ENCODE measurements at regions not wholly inside any gene's neighbourhood (a gene's known extent, or its start where the extent isn't known, plus 50 kb on each side); places are given as distances from the start of the nearest gene placed in this dataset.
"Not testable (repeated sequence)": the region's sequence is repeated elsewhere in the genome, so short reads cannot be mapped to it uniquely, and the experiment has no call there.

DNA sequence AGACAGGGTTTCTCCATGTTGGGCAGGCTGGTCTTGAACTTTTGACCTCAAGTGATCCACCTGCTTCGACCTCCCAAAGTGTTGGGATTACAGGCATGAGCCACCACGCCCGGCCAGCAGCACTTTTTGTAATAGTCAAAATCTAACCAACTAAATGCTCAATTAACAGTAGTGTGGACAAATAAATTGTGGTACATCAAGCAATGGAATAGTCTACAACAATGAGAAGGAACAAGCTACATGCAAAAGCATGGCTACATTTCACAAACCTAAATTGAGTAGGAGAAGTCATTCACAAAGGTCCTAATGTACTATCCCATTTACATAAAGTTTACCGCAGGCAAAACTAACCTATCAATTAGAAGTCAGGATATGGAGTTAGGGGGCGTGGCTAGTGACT is 227.4 kb downstream of the USP22 start:
- BruUV-seq (replicated peaks); H3K9me3 ChIP-seq (ENCODE audit: low read length); H3K4me2 ChIP-seq (ENCODE audit: low read length); H3K4me1 ChIP-seq (ENCODE audit: insufficient read depth, low read length); DNase-seq; H3K79me2 ChIP-seq (ENCODE audit: low read length); H3K9me2 ChIP-seq (replicated peaks; ENCODE audit: low read length); H2AFZ ChIP-seq (ENCODE audit: low read length); ATAC-seq; H3K27me3 ChIP-seq (ENCODE audit: low read length); CTCF ChIA-PET; H3K27ac ChIP-seq (ENCODE audit: low read length); H3F3A ChIP-seq (ENCODE audit: low read length, unreplicated experiment); H4K20me1 ChIP-seq (ENCODE audit: low read length); H3K4me3 ChIP-seq (ENCODE audit: low read length); H3K9ac ChIP-seq (ENCODE audit: low read length); H3K36me3 ChIP-seq (ENCODE audit: low read depth, low read length); intact Hi-C loops (cut with micrococcal nuclease): not testable (repeated sequence)
- POLR2A ChIA-PET (ENCODE audit: unreplicated experiment): interaction anchor here (0.5 kb wide), 1 partner anchor 13 kb away, joined by 3 read pairs; no protein-coding TSS in a partner anchor

DNA sequence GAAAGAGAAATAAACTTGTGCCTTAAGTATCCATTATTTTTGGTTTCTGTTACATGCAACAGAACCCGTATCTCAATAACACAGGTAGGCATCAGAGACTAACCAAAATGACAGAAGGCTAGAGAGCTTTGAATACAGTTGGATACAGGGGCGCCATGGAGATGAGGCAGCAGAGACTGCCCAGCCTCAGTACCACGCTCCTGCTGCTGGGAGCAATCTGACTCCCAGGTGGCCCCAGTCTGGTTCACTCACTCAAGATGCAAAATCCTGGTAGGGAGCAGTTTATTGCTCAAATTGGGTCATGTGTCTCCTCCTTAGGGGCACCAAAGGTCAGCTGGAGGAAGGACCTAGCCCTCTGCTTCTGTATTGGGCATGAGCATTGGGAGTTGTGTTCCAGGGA is 218.9 kb downstream of the USP22 start:
- H3K9me2 ChIP-seq (replicated peaks; ENCODE audit: low read length): no peaks in the 10 kb centered on the region
- no peaks in the 10 kb centered on the region for H3K9me3 ChIP-seq (ENCODE audit: low read length)
- DNase-seq (no peak), ATAC-seq (no peak)
- no TSS peak for BruUV-seq (replicated peaks)
- POLR2A ChIA-PET (ENCODE audit: unreplicated experiment): no interaction called here
- no peak overlapping the region for H3K4me2 ChIP-seq (ENCODE audit: low read length)
- H3K4me1 ChIP-seq (ENCODE audit: insufficient read depth, low read length): no peaks in the 10 kb centered on the region
- H4K20me1 ChIP-seq (ENCODE audit: low read length): no peaks in the 10 kb centered on the region
- H2AFZ ChIP-seq (ENCODE audit: low read length): no peak overlapping the region
- H3K36me3 ChIP-seq (ENCODE audit: low read depth, low read length): no peaks in the 10 kb centered on the region
- no peak overlapping the region for H3K4me3 ChIP-seq (ENCODE audit: low read length)
- H3F3A ChIP-seq (ENCODE audit: low read length, unreplicated experiment): no peaks in the 10 kb centered on the region
- intact Hi-C loops (cut with micrococcal nuclease): no loop called here
- H3K9ac ChIP-seq (ENCODE audit: low read length): no peak overlapping the region
- no peaks in the 10 kb centered on the region for H3K79me2 ChIP-seq (ENCODE audit: low read length)
- H3K27me3 ChIP-seq (ENCODE audit: low read length): peaks cover 31% of the 10 kb centered on the region
- TF ChIP-seq EZH2phosphoT487 (IDR thresholded peaks at IDR 0.05; ENCODE audit: borderline replicate concordance, low read length) (no peak), EZH2 (IDR thresholded peaks at IDR 0.05; ENCODE audit: low read length, unreplicated experiment) (no peak)
- TF ChIP-seq, protein P1, sequence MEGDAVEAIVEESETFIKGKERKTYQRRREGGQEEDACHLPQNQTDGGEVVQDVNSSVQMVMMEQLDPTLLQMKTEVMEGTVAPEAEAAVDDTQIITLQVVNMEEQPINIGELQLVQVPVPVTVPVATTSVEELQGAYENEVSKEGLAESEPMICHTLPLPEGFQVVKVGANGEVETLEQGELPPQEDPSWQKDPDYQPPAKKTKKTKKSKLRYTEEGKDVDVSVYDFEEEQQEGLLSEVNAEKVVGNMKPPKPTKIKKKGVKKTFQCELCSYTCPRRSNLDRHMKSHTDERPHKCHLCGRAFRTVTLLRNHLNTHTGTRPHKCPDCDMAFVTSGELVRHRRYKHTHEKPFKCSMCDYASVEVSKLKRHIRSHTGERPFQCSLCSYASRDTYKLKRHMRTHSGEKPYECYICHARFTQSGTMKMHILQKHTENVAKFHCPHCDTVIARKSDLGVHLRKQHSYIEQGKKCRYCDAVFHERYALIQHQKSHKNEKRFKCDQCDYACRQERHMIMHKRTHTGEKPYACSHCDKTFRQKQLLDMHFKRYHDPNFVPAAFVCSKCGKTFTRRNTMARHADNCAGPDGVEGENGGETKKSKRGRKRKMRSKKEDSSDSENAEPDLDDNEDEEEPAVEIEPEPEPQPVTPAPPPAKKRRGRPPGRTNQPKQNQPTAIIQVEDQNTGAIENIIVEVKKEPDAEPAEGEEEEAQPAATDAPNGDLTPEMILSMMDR (conservative IDR thresholded peaks at IDR 0.05; ENCODE audit: low read depth, low read length): no peak
- H3K27ac ChIP-seq (ENCODE audit: low read length): no peak overlapping the region
- CTCF ChIA-PET: no interaction called here

DNA sequence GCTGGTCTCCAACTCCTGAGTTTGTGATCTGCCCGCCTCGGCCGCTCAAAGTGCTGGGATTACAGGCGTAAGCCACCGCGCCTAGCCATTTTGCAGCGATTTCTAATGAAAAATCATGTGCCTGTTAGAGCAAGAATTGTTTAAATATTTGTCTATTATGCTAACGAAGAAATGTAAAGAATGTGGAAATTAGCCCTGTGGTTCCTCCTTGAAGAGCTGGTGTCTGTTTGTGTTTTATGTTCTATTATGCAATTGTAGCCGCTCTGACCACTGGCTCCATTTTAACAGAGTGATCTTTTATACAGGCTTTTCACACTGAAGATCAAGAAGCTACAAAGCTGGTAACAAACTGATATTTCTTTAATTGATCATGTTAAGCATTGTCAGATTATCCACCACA is 217.3 kb downstream of the USP22 start:
- no peak overlapping the region for H3K27ac ChIP-seq (ENCODE audit: low read length)
- peaks cover 41% of the 10 kb centered on the region for H3K27me3 ChIP-seq (ENCODE audit: low read length)
- no peak overlapping the region for H3K4me2 ChIP-seq (ENCODE audit: low read length)
- POLR2A ChIA-PET (ENCODE audit: unreplicated experiment): no interaction called here
- no peaks in the 10 kb centered on the region for H3K9me3 ChIP-seq (ENCODE audit: low read length)
- no peaks in the 10 kb centered on the region for H4K20me1 ChIP-seq (ENCODE audit: low read length)
- H3K4me3 ChIP-seq (ENCODE audit: low read length): no peak overlapping the region
- H3K4me1 ChIP-seq (ENCODE audit: insufficient read depth, low read length): no peaks in the 10 kb centered on the region
- no peaks in the 10 kb centered on the region for H3K79me2 ChIP-seq (ENCODE audit: low read length)
- DNase-seq (no peak), ATAC-seq (no peak)
- no peak overlapping the region for H3K9ac ChIP-seq (ENCODE audit: low read length)
- no peak for TF ChIP-seq EZH2phosphoT487 (IDR thresholded peaks at IDR 0.05; ENCODE audit: borderline replicate concordance, low read length)
- CTCF ChIA-PET: no interaction called here
- intact Hi-C loops (cut with micrococcal nuclease): no loop called here
- no peak overlapping the region for H2AFZ ChIP-seq (ENCODE audit: low read length)
- BruUV-seq (replicated peaks): no TSS peak
- no peaks in the 10 kb centered on the region for H3F3A ChIP-seq (ENCODE audit: low read length, unreplicated experiment)
- H3K9me2 ChIP-seq (replicated peaks; ENCODE audit: low read length): no peaks in the 10 kb centered on the region
- no peaks in the 10 kb centered on the region for H3K36me3 ChIP-seq (ENCODE audit: low read depth, low read length)

DNA sequence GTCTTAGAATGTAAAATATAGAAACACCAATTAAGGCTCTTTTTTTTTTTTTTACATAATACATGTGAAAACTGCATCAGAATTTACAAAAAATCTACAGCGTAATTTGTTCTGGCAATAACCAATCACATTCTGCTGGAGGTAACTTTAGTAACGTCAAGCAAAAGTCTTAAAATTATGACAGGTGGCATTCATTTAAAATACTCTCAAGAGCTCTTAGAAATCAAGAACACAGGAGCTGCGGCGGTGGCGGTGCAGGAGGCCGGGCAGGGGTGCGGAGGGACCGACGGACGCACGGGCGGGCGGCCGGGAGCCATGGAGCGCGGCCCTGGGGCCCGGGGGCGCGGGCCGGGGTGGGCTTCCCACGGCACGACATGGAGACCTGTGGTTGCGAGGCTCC is 202.4 kb downstream of the USP22 start:
- H4K20me1 ChIP-seq (ENCODE audit: low read length); DNase-seq; H3K4me3 ChIP-seq (ENCODE audit: low read length); H3K9me2 ChIP-seq (replicated peaks; ENCODE audit: low read length); H3K9me3 ChIP-seq (ENCODE audit: low read length); H3K36me3 ChIP-seq (ENCODE audit: low read depth, low read length); BruUV-seq (replicated peaks); H3K4me1 ChIP-seq (ENCODE audit: insufficient read depth, low read length); H3K4me2 ChIP-seq (ENCODE audit: low read length); POLR2A ChIA-PET (ENCODE audit: unreplicated experiment); H3K9ac ChIP-seq (ENCODE audit: low read length); H2AFZ ChIP-seq (ENCODE audit: low read length); intact Hi-C loops (cut with micrococcal nuclease); H3K27ac ChIP-seq (ENCODE audit: low read length); H3F3A ChIP-seq (ENCODE audit: low read length, unreplicated experiment); CTCF ChIA-PET; H3K79me2 ChIP-seq (ENCODE audit: low read length); ATAC-seq: not testable (repeated sequence)
- H3K27me3 ChIP-seq (ENCODE audit: low read length): peaks cover 35% of the 10 kb centered on the region

DNA sequence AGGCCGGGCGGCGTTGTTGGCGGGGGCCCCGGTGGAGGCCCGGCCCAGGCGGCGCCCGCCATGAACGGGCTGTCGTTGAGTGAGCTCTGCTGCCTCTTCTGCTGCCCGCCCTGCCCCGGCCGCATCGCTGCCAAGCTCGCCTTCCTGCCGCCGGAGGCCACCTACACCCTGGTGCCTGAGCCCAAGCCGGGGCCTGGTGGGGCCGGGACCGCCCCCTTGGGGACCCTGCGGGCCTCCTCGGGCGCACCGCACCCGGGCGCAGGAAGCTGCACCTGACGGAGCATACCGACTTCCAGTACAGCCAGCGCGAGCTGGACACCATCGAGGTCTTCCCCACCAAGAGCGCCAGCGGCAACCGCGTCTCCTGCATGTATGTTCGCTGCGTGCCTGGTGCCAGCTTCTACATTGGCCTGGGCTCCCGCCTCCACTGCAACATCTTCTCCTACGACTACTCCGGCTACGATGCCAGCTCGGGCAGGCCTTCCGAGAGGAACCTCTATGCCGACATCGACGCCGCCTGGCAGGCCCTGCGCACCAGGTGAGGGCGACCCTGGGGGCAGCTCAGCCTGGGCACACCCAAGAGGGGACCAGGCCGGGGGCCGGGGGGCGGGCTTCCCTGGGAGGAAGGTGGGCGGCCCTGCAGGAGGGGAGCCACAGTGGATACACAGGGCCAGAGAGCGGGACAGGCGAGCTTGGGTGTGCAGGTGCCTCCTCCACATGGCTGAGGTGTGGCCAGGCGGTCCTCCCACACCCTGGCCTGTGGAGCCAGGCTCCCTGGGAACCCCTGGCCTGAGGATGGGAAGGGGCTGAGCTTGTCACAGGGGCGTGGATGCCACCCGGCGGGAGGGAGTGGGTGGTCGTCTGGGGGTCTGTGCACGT is 201.6 kb downstream of the USP22 start:
- H2AFZ ChIP-seq (ENCODE audit: low read length); H3K4me2 ChIP-seq (ENCODE audit: low read length); POLR2A ChIA-PET (ENCODE audit: unreplicated experiment); H3K36me3 ChIP-seq (ENCODE audit: low read depth, low read length); H3K79me2 ChIP-seq (ENCODE audit: low read length); H3F3A ChIP-seq (ENCODE audit: low read length, unreplicated experiment); H3K9ac ChIP-seq (ENCODE audit: low read length); H3K9me2 ChIP-seq (replicated peaks; ENCODE audit: low read length); DNase-seq; intact Hi-C loops (cut with micrococcal nuclease); H3K4me3 ChIP-seq (ENCODE audit: low read length); H3K27ac ChIP-seq (ENCODE audit: low read length); H3K9me3 ChIP-seq (ENCODE audit: low read length); H3K4me1 ChIP-seq (ENCODE audit: insufficient read depth, low read length); BruUV-seq (replicated peaks); CTCF ChIA-PET; ATAC-seq; H4K20me1 ChIP-seq (ENCODE audit: low read length): not testable (repeated sequence)
- H3K27me3 ChIP-seq (ENCODE audit: low read length): peaks cover 28% of the 10 kb centered on the region

DNA sequence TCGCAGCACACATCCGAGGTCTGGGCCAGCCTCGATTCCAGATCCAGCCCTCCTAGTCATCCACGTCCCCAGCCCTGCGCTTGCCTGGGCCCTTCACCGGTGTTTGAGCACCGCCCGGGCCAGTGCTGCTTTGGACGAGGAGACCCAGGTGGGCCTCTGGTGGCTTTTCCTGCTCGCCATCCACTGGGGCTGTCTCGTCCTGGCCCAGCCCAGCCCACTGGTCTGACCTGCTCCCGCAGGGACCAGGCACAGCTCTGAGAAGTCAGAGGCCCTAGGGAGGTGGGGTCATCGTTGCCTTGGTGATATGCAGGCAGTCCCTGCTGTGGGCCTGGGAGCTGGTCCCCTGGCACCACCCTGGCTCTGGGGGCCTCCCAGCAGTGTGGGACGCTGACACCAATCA is 200.8 kb downstream of the USP22 start:
- H3K4me1 ChIP-seq (ENCODE audit: insufficient read depth, low read length); BruUV-seq (replicated peaks); DNase-seq; ATAC-seq; H3K9me3 ChIP-seq (ENCODE audit: low read length); H4K20me1 ChIP-seq (ENCODE audit: low read length); H3K27ac ChIP-seq (ENCODE audit: low read length); H3F3A ChIP-seq (ENCODE audit: low read length, unreplicated experiment); H3K79me2 ChIP-seq (ENCODE audit: low read length); CTCF ChIA-PET; H3K4me3 ChIP-seq (ENCODE audit: low read length); H3K36me3 ChIP-seq (ENCODE audit: low read depth, low read length); H3K4me2 ChIP-seq (ENCODE audit: low read length); H3K9me2 ChIP-seq (replicated peaks; ENCODE audit: low read length); H2AFZ ChIP-seq (ENCODE audit: low read length); intact Hi-C loops (cut with micrococcal nuclease); POLR2A ChIA-PET (ENCODE audit: unreplicated experiment); H3K9ac ChIP-seq (ENCODE audit: low read length): not testable (repeated sequence)
- H3K27me3 ChIP-seq (ENCODE audit: low read length): peaks cover 20% of the 10 kb centered on the region
